CD8-positive, alpha-beta memory T cell (primary cell): ENCODE measurements at regions not wholly inside any gene's neighbourhood (a gene's known extent, or its start where the extent isn't known, plus 50 kb on each side); places are given as distances from the start of the nearest gene placed in this dataset.

Experiments
- CTCF ChIA-PET: fragments of 350-600 bp; sonication (Branson Sonifier 250); formaldehyde crosslinking; loops from one replicate; lab custom pipeline; 2021; ENCODE audit warnings: antibody characterized with exemption; lab: Charles Lee
- POLR2A ChIA-PET: fragments of 350-600 bp; sonication (Branson Sonifier 250); formaldehyde crosslinking; loops from one replicate; lab custom pipeline; 2021; ENCODE audit warnings: antibody characterized with exemption; lab: Charles Lee
- DNase-seq, 5 donors: peaks; one replicate each; pipeline versions ENCODE4 v3.0.0 to v3.0.0-alpha.2; 2020 to 2022; ENCODE audit warnings: mixed read lengths in 1 of 5
- H3K27ac ChIP-seq: one replicate; pipeline ENCODE4 v1.7.0; 2013; ENCODE audit warnings: low read depth, mild to moderate bottlenecking, low read length, moderate library complexity
- H3K27me3 ChIP-seq: 2 replicates; pipeline ENCODE4 v1.7.0; 2013; ENCODE audit warnings: low read length, mild to moderate bottlenecking; ENCODE audit not compliant: insufficient read depth, poor library complexity, severe bottlenecking
- H3K36me3 ChIP-seq: 2 replicates; pipeline ENCODE4 v1.7.0; 2013; ENCODE audit warnings: mild to moderate bottlenecking, low read length, moderate library complexity; ENCODE audit not compliant: insufficient read depth
- H3K4me1 ChIP-seq: 2 replicates; pipeline ENCODE4 v1.7.0; 2013; ENCODE audit warnings: mild to moderate bottlenecking, low read length, moderate library complexity; ENCODE audit not compliant: insufficient read depth
- H3K4me3 ChIP-seq: 2 replicates; pipeline ENCODE4 v1.7.0; 2013; ENCODE audit warnings: mild to moderate bottlenecking, low read length
- H3K9me3 ChIP-seq: 2 replicates; pipeline ENCODE4 v1.7.0; 2013; ENCODE audit warnings: mild to moderate bottlenecking, low read length
- H3K27ac Mint-ChIP-seq, 8 donors: one replicate each; pipeline ENCODE4 v1.8.0; 2020 to 2021; ENCODE audit warnings: mixed read lengths in 8 of 8, mild to moderate bottlenecking in 6 of 8, inconsistent platforms in 3 of 8, moderate library complexity in 3 of 8
- H3K27me3 Mint-ChIP-seq, 2 donors: one replicate each; pipeline ENCODE4 v1.8.0; 2020 to 2021; ENCODE audit warnings: mixed read lengths in 2 of 2, mild to moderate bottlenecking in 1 of 2, moderate library complexity in 1 of 2
- H3K36me3 Mint-ChIP-seq, 3 donors: one replicate each; pipeline ENCODE4 v1.8.0; 2020 to 2021; ENCODE audit warnings: mixed read lengths in 3 of 3, inconsistent platforms in 1 of 3, mild to moderate bottlenecking in 1 of 3
- H3K4me1 Mint-ChIP-seq, 3 donors: one replicate each; pipeline ENCODE4 v1.8.0; 2020 to 2021; ENCODE audit warnings: mixed read lengths in 3 of 3, inconsistent platforms in 1 of 3, mild to moderate bottlenecking in 1 of 3
- H3K4me3 Mint-ChIP-seq, 7 donors: one replicate each; pipeline ENCODE4 v1.8.0; 2020 to 2021; ENCODE audit warnings: mixed read lengths in 7 of 7, mild to moderate bottlenecking in 6 of 7, moderate library complexity in 4 of 7, inconsistent platforms in 2 of 7
- H3K9me3 Mint-ChIP-seq, 5 donors: one replicate each; pipeline ENCODE4 v1.8.0; 2020 to 2022; ENCODE audit warnings: mixed read lengths in 5 of 5, mild to moderate bottlenecking in 3 of 5, moderate library complexity in 2 of 5, inconsistent platforms in 1 of 5

GRCh38 chr1:68590473-68590872 lies 93.6 kb upstream of the DEPDC1 start:
- peaks cover 0 to 8% (median 3%) of the 10 kb centered on the region in 5 donors for H3K9me3 Mint-ChIP-seq
- H3K4me1 Mint-ChIP-seq: no peaks in the 10 kb centered on the region
- no peaks in the 10 kb centered on the region for H3K4me1 ChIP-seq
- H3K27ac ChIP-seq: no peak overlapping the region
- H3K4me3 ChIP-seq: no peak overlapping the region
- H3K36me3 Mint-ChIP-seq: no peaks in the 10 kb centered on the region
- H3K27ac Mint-ChIP-seq: no peak overlapping the region
- ChIA-PET POLR2A (no interaction called here), CTCF (no interaction called here)
- no peaks in the 10 kb centered on the region for H3K9me3 ChIP-seq
- DNase-seq: no peak
- no peaks in the 10 kb centered on the region for H3K27me3 Mint-ChIP-seq
- no peaks in the 10 kb centered on the region for H3K27me3 ChIP-seq
- no peaks in the 10 kb centered on the region for H3K36me3 ChIP-seq
- no peak overlapping the region for H3K4me3 Mint-ChIP-seq

- no peaks in the 10 kb centered on the region for H3K9me3 ChIP-seq
- Mint-ChIP-seq H3K4me1 (no peaks in the 10 kb centered on the region), H3K27ac (no peak overlapping the region), H3K4me3 (no peak overlapping the region), H3K36me3 (no peaks in the 10 kb centered on the region), H3K9me3 (peaks cover 0 to 7% (median 5%) of the 10 kb centered on the region in 5 donors), H3K27me3 (no peaks in the 10 kb centered on the region)
- H3K4me3 ChIP-seq: no peak overlapping the region
- ChIA-PET POLR2A (no interaction called here), CTCF (no interaction called here)
- DNase-seq: no peak
- H3K27ac ChIP-seq: no peak overlapping the region
- H3K4me1 ChIP-seq: no peaks in the 10 kb centered on the region
- no peaks in the 10 kb centered on the region for H3K27me3 ChIP-seq
- H3K36me3 ChIP-seq: no peaks in the 10 kb centered on the region
Measured at GRCh38 chr1:68594851-68595250, 98.0 kb upstream of the DEPDC1 start.

DNA sequence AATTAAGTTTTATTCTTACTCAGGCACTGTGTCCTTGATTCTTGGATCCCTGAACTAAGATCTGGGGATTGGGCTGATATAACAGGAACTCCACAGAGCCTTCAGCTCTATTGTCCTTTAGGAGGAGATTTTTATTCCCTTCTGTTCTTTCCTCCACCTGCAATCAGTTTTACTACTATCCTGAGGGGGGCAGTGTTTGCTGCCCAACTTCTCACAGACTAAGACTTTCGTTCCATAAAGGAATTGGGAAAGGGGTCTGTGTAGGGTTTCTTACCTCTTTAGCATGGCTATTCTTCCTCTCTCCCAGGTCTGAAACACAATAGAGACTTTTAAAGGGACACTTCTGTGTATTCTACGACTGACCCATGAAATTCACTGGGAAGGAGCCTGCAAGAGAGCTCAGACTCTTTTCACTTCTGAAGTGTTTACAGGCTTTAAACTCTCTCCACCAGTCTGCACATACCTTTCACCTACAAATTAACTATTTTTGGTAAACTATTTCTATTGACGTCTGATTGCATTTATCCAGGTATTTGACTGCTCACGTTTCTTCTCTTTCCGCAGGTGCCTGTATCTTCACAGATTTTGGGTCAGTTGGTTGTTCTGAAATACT lies 103.3 kb upstream of the DEPDC1 start:
- no peak overlapping the region for H3K4me3 ChIP-seq
- H3K4me1 Mint-ChIP-seq: no peaks in the 10 kb centered on the region
- ChIA-PET CTCF (no interaction called here), POLR2A (no interaction called here)
- H3K4me1 ChIP-seq: no peaks in the 10 kb centered on the region
- no peaks in the 10 kb centered on the region for H3K27me3 Mint-ChIP-seq
- no peak overlapping the region for H3K27ac ChIP-seq
- H3K27ac Mint-ChIP-seq: no peak overlapping the region
- DNase-seq: no peak
- H3K4me3 Mint-ChIP-seq: no peak overlapping the region
- H3K36me3 ChIP-seq: no peaks in the 10 kb centered on the region
- no peaks in the 10 kb centered on the region for H3K36me3 Mint-ChIP-seq
- H3K27me3 ChIP-seq: no peaks in the 10 kb centered on the region
- H3K9me3 ChIP-seq: no peaks in the 10 kb centered on the region
- H3K9me3 Mint-ChIP-seq: peaks cover 0 to 7% (median 2%) of the 10 kb centered on the region in 5 donors

GRCh38 chr1:68608289-68608688 lies 111.4 kb upstream of the DEPDC1 start:
- H3K4me3 ChIP-seq: no peak overlapping the region
- no peak overlapping the region for H3K27ac Mint-ChIP-seq
- ChIA-PET CTCF (no interaction called here), POLR2A (no interaction called here)
- H3K9me3 ChIP-seq: no peaks in the 10 kb centered on the region
- peaks cover 4 to 22% (median 13%) of the 10 kb centered on the region in 5 donors for H3K9me3 Mint-ChIP-seq
- no peak overlapping the region for H3K27ac ChIP-seq
- no peak for DNase-seq
- no peaks in the 10 kb centered on the region for H3K27me3 Mint-ChIP-seq
- no peak overlapping the region for H3K4me3 Mint-ChIP-seq
- H3K4me1 ChIP-seq: no peaks in the 10 kb centered on the region
- H3K36me3 Mint-ChIP-seq: no peaks in the 10 kb centered on the region
- H3K4me1 Mint-ChIP-seq: no peaks in the 10 kb centered on the region
- no peaks in the 10 kb centered on the region for H3K27me3 ChIP-seq
- H3K36me3 ChIP-seq: no peaks in the 10 kb centered on the region

- DNase-seq: no peak
- Mint-ChIP-seq H3K4me3 (no peak overlapping the region), H3K4me1 (no peaks in the 10 kb centered on the region), H3K27ac (no peak overlapping the region), H3K36me3 (no peaks in the 10 kb centered on the region), H3K27me3 (no peaks in the 10 kb centered on the region), H3K9me3 (peaks cover 7 to 24% (median 13%) of the 10 kb centered on the region in 5 donors)
- Histone ChIP-seq H3K36me3 (no peaks in the 10 kb centered on the region), H3K9me3 (no peaks in the 10 kb centered on the region), H3K4me3 (no peak overlapping the region), H3K27me3 (no peaks in the 10 kb centered on the region), H3K4me1 (no peaks in the 10 kb centered on the region), H3K27ac (no peak overlapping the region)
- CTCF ChIA-PET: no interaction called here
- POLR2A ChIA-PET: no interaction called here
Measured at GRCh38 chr1:68615312-68615711, 118.4 kb upstream of the DEPDC1 start.

DNA sequence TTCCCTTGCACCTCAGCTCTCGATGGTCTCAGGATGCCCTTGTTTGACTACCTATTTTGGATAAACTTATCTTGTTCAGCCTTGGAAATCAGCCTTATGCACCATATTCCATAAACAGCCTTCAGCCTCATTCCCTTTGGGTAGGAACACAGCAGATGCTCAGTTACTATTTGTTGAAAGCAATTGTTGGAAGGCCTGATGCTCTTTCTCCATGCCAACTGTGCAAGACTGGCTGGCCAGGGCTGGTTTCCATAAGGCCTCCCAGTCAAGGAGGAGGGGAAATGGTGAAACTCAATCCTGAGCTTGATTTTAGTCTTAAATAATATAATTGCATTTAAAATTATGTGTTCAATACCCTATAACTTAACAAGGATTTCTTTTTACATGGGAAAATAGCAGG lies 121.1 kb upstream of the DEPDC1 start:
- H3K4me1 Mint-ChIP-seq: no peaks in the 10 kb centered on the region
- peaks cover 11 to 18% (median 13%) of the 10 kb centered on the region in 5 donors for H3K9me3 Mint-ChIP-seq
- Histone ChIP-seq H3K27ac (no peak overlapping the region), H3K4me1 (no peaks in the 10 kb centered on the region), H3K27me3 (no peaks in the 10 kb centered on the region), H3K36me3 (no peaks in the 10 kb centered on the region), H3K4me3 (no peak overlapping the region), H3K9me3 (no peaks in the 10 kb centered on the region)
- ChIA-PET POLR2A (no interaction called here), CTCF (no interaction called here)
- H3K27me3 Mint-ChIP-seq: no peaks in the 10 kb centered on the region
- H3K36me3 Mint-ChIP-seq: no peaks in the 10 kb centered on the region
- no peak overlapping the region for H3K27ac Mint-ChIP-seq
- H3K4me3 Mint-ChIP-seq: no peak overlapping the region
- no peak for DNase-seq

DNA sequence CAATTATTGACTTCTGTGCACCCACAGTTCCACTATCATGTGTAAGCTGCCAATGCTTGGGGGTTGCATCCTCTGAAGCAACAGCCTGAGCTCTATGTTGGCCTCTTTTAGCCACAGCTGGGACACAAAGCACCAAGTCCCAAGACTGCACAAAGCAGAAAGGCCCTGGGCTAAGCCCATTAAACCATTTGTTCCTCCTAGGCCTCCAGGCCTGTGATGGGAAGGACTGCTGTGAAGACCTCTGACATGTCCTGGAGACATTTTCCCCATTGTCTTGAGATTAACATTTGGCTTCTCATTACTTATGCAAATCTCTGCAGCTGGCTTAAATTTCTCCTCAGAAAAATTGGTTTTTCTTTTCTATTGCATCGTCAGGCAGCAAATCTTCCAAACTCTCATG lies 123.7 kb upstream of the DEPDC1 start:
- Histone ChIP-seq H3K9me3 (no peaks in the 10 kb centered on the region), H3K27ac (no peak overlapping the region), H3K4me3 (no peak overlapping the region), H3K4me1 (no peaks in the 10 kb centered on the region), H3K27me3 (no peaks in the 10 kb centered on the region), H3K36me3 (no peaks in the 10 kb centered on the region)
- no peak for DNase-seq
- no peaks in the 10 kb centered on the region for H3K36me3 Mint-ChIP-seq
- H3K4me1 Mint-ChIP-seq: no peaks in the 10 kb centered on the region
- no peak overlapping the region for H3K4me3 Mint-ChIP-seq
- ChIA-PET POLR2A (no interaction called here), CTCF (no interaction called here)
- H3K9me3 Mint-ChIP-seq: peaks cover 10 to 19% (median 13%) of the 10 kb centered on the region in 5 donors
- no peak overlapping the region for H3K27ac Mint-ChIP-seq
- no peaks in the 10 kb centered on the region for H3K27me3 Mint-ChIP-seq

DNA sequence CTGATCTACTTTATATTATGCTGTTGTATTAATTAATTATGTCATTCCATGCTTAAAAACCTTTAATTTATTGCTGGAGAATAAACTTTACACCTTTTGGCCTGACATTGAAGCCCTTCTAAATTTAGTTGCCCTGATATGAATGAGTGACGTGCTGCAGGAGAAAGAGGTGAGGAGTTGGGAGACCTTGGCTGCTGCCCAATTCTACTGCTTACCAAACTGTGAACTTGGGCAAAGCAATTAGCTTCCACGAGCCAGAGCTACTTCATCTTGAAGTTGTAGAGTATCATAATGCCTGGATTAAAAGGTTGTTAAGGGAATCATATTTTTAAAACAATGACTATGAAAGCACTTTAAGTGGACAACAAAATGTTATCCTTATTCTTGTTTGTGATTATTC lies 126.8 kb upstream of the DEPDC1 start:
- no peak for DNase-seq
- Histone ChIP-seq H3K27ac (no peak overlapping the region), H3K4me1 (no peaks in the 10 kb centered on the region), H3K4me3 (no peak overlapping the region), H3K36me3 (no peaks in the 10 kb centered on the region), H3K27me3 (no peaks in the 10 kb centered on the region), H3K9me3 (no peaks in the 10 kb centered on the region)
- no peaks in the 10 kb centered on the region for H3K4me1 Mint-ChIP-seq
- H3K4me3 Mint-ChIP-seq: no peak overlapping the region
- POLR2A ChIA-PET: no interaction called here
- CTCF ChIA-PET: no interaction called here
- no peak overlapping the region for H3K27ac Mint-ChIP-seq
- H3K27me3 Mint-ChIP-seq: no peaks in the 10 kb centered on the region
- H3K9me3 Mint-ChIP-seq: peaks cover 8 to 19% (median 10%) of the 10 kb centered on the region in 5 donors
- no peaks in the 10 kb centered on the region for H3K36me3 Mint-ChIP-seq
